ENCODE measurements at regions not wholly inside any gene's neighbourhood (a gene's known extent, or its start where the extent isn't known, plus 50 kb on each side); places are given as distances from the start of the nearest gene placed in this dataset.

DNA sequence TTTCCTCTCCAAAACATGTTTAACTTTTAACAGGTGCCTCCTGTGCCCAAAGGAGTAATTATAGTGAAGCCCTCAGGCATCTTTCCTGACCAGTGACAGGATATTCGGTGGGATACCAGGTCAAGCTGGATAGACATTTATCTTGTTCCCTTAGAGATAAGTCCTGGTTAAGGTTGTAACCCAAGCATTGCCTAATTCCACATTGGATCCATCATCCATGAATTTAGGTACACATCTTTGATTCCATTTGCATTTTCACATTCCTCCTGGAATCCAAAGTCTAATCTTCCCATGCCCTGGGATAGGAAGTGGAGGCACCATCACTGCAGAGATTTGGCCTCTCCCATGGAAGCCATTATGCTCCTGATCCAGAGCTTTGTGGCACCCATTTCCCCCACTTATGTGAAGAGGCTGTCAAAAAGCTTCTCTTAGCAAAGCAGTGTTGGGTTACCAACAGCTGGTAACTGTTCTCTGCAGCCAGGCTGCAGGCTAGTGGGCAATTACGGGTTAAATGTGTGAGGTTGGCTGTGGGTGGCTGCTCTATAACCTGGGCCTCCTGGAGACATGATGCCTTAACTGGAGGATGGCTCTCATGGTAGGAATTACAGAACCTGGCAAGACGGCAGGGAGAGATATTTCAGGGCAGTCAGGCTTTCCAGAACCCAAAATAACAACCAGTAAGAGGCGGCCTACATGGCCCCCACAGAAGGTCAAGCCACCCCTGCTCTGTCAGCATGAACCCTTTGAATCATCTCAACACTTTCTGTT lies 96.9 kb upstream of the VGLL2 start:
- DNase-seq = no peak

DNA sequence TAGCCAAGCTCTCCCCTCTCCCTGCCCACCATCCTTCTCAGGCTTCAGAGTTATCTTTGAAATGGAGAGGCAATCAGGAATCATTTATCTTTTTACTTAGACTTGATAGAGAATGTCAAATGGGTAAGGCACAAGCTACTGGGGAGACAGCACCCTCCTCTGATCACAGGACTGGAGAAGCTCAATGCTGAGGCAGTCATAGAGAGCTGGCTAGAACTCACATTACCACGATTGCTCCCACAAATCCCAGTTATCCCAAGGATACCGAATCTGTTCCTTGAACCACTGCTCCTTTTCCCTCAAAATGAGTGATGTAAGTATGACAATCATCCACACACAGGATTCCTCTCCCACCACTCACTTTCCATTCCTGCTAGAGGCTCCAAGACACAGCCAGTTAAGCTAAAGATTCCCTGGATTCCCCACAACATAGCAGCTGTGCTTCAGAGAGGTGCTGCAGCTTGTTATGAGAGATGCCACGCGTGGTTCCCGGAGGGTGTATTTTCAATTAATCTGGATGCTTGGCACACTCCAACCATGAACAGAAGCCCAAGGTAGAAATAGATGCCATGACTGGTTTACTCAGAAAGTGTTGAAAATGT lies 96.2 kb upstream of the VGLL2 start:
- DNase-seq = no peak

GRCh38 chr6:117169781-117170281 lies 95.5 kb upstream of the VGLL2 start:
- DNase-seq = no peak

GRCh38 chr6:117174835-117175360 lies 90.5 kb upstream of the VGLL2 start:
- DNase-seq = no peak

DNA sequence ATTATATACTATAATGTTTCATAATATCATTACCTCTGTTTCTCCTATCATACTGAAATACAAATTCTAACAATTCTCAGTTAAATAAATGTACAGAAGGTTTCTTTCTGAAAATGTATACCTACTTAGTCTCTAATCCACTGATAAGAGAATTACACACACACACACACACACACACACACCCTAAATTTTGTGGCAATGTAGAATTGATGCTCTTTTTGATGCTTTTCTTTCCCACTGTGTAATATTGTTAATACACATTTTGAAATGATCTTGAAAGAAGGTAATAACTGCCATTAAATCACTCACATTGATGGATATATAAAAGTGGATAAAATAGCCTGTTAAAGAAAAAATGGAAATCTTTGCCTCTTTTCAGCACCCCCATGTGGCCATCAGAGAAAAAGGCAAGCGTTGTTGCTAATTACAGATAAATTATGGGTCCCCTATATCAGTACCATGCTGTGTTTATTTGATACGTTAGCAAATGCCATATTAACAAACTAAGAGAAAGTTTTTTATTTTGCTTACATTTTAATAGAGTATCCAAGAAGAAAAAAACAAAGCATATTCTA lies 76.6 kb upstream of the VGLL2 start:
- DNase-seq = no peak

DNA sequence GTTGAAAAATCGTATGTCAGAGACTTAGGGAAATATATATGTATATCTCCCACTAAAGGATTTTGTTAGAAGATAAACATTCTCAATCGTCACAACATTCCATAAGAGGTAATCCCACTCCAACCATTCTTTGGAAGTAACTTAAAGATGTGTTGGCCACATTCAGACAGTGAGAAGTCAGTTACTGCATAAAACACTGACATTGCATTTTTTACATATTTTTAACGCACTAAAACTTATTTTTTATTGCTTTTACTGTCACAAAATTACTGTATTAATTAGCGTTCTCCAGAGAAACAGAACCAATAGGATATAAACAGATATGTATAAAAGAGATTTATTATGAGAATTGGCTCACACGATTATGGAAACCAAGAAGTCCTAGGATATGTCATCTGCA lies 74.3 kb upstream of the VGLL2 start:
- no peak for DNase-seq

DNA sequence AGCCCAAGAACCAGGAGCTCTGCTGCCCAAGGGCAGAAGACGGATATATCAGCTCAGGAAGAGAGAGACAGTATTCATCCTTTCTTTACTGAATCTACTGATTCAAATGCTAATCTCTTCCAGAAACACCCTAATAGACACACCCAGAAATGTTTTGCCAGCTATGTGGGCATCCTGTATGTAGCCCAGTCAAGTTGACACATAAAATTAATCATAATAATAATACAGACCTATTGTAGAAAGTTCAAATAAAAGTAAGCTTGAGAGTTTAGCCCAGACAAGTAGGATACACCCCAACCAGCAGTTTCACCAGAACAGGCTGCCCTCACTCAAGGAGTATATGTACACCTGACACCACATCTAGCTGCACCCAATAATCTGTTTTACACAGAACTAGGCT lies 73.9 kb upstream of the VGLL2 start:
- DNase-seq = no peak

GRCh38 chr6:117194271-117194670 lies 71.1 kb upstream of the VGLL2 start:
- DNase-seq = no peak

DNA sequence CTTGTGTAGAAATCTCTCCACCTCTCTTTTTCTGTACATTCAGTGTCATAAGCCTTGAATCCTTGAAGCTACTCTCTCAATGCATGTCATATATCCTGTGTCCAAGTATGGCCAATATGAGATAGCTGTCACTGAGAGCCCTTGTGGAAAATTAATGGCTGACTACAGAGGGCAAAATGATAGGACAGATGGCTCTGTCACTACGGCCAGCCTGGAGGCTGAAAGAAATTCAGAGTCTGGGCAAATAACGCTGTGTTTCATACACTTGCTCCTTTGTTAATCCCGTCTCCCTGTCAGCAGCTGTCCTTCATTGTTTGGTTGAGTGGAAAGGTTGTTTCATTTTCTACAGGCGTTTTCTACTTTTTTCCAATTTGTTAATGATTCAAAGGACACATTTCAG lies 70.4 kb upstream of the VGLL2 start:
- no peak for DNase-seq

GRCh38 chr6:117195728-117196127 lies 69.6 kb upstream of the VGLL2 start:
- DNase-seq = no peak

DNA sequence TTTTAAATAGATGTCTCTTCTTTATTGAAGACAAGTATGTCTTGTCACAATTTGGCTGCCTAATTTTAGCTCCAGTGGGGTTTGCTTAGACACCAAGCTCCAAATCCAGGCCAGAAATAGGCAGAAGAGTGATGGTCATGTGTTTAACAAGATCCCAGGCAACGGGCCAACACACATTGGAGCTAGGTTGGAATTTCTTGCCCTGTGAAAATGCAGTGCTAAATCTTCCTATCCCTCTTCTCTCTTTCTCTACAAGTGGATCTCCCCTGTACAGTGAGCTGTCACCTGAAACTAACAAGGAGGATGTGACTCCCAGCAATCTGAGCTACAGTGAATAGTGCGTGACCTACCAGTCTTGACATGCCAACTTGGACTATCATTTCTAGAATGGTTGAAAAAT lies 65.3 kb upstream of the VGLL2 start:
- DNase-seq = no peak

DNA sequence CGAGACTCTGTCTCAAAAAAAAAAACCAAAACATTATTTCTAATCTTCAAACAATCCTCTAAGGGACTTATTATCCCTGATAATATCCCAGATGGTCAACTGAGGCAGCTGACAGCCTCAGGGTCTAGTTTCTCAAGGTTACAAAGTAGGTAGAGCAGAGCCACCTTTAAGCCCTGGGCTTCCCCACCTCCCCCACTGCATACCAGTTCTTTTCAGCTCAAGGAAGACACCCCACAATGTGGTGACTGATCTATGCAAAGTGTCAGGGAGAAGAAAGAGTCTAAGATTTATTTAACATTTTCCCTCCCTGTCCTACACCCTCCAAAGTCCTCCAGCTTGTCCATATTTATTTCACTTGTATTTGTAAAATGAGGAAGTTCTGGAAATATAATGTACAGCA lies 60.5 kb upstream of the VGLL2 start:
- DNase-seq = no peak

DNA sequence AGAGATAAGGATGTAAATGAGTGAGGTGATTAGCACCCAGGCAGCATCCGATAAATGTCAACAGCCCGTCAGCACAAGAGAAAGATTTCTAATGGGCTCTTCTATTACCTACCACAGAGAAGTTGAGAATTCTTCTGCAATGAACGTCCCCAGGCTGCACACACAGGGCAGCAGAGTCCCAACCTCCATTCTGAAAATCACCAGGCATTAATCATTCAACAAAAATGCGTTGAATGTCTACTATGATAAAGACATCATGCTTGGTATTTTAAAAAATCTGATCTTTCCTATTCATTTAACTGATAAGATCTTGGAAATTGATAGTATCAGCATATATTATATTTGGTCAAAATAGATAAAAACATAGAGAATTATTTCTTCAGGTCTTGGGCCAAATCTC lies 59.5 kb upstream of the VGLL2 start:
- DNase-seq = no peak

DNA sequence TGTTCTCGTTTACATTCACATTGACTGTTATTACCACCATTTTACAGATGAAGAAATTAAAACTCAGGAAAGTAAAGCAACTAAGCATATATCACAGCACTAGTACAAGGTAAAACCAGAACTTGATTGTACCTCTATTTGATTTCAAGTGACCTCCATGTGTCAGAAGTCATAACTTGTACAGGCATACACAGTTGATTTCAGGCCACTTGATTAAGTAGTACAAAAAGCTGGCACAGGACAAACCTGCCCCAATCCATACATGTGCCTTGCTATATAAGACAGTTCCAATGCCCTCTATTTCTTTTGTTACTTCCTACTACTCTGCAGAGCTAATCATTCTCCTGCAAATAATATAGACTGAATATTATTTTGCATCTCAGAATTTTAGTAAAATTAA lies 58.8 kb upstream of the VGLL2 start:
- DNase-seq = no peak

DNA sequence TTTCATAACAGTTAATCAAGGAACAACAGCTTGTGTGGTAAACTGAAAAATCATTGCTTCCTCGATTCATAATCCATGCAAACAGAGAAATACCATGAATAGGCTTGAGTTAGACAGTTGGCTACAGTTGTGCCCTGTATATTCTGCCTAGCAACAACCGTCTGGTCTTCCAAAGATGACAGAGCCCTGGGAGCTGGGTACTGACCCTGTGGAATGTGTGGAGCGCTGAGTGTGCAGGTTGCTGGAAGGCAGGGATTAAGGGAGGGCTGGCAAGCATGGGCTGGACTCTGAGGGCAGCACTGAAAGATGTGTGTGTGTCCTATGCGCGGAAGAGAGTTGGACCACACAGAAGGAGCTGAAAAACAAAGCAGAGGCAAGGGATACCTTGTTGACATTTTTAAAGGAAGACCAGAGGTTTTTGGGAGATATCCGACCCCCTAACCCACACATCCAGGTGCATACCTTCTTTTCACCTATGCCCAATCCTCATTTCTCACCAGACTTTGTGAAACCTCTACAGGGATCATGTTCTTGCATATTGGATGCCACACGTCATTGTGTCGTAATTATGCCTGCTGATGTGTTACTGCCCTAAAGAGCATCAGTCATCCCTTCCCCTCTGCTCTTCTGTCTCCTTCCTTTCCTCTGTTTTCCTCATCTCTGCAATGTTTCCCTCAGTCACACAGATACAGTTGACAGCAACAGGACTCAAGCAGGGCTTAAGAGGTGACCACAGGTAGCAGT lies 58.2 kb upstream of the VGLL2 start:
- no peak for DNase-seq

- DNase-seq = no peak
These were observed 55.1 kb upstream of the VGLL2 start for GRCh38 chr6:117210279-117210678.

- DNase-seq = no peak
These were observed 49.8 kb upstream of the VGLL2 start for GRCh38 chr6:117215353-117216090.

Measured in right lung (tissue), 2 donors.